Upper lobe of right lung (tissue), 1 donor: ENCODE measurements at regions not wholly inside any gene's neighbourhood (a gene's known extent, or its start where the extent isn't known, plus 50 kb on each side); places are given as distances from the start of the nearest gene placed in this dataset.

Source experiments
- ATAC-seq: fragments of 200-7000 bp; cut with Tn5 transposase; one replicate; pipeline ENCODE4 v1.9.1; 2020; ENCODE audit warnings: mild to moderate bottlenecking, moderate library complexity
- DNase-seq: peaks from one replicate; pipeline ENCODE4 v3.0.0-alpha.2; 2020
- H3K27ac ChIP-seq: fragments of 200-600 bp; one replicate; pipeline ENCODE4 v1.8.0; 2022
- H3K27me3 ChIP-seq: fragments of 200-600 bp; one replicate; pipeline ENCODE4 v1.8.0; 2022; ENCODE audit warnings: mild to moderate bottlenecking
- H3K36me3 ChIP-seq: fragments of 200-600 bp; one replicate; pipeline ENCODE4 v1.8.0; 2022
- H3K4me1 ChIP-seq: fragments of 200-600 bp; one replicate; pipeline ENCODE4 v1.8.0; 2022
- H3K4me3 ChIP-seq: fragments of 200-600 bp; one replicate; pipeline ENCODE4 v1.8.0; 2022; ENCODE audit warnings: mild to moderate bottlenecking
- H3K9me3 ChIP-seq: fragments of 200-600 bp; one replicate; pipeline ENCODE4 v1.8.0; 2022
- intact Hi-C: fragments of 100-400 bp; cut with DNase I; formaldehyde crosslinking; loops from one replicate; pipeline ENCODE4 v1.11.0; 2022
- TF ChIP-seq, protein P1 (sequence below): fragments of 200-600 bp; IDR thresholded peaks from one replicate; pipeline ENCODE4 v1.8.0; 2022; ENCODE audit warnings: antibody characterized with exemption
- donor health status: DM: no; HTN: yes; CAD: no; lungs with severe emphysema.

DNA sequence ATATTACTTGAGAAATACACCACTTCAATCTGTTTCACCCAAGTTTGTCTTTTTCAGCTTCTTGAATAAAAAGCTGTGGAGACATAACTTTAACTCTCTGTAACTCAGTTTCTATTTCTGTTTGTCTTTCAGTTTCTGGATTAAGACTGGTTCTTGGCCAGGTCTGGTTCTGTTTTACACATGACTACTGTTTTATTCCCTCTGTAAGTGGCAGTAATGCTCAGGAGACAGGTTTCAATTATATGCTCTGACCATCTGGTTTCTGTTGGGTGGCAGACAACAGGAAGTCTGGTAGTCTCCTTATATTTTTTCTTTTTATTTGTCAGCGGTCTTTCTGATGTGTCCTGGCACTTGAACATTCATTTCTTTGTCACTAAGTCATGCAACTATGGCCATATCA is 102.9 kb downstream of the RPS29 start:
- no peaks in the 10 kb centered on the region for H3K4me1 ChIP-seq
- TF ChIP-seq, protein P1, sequence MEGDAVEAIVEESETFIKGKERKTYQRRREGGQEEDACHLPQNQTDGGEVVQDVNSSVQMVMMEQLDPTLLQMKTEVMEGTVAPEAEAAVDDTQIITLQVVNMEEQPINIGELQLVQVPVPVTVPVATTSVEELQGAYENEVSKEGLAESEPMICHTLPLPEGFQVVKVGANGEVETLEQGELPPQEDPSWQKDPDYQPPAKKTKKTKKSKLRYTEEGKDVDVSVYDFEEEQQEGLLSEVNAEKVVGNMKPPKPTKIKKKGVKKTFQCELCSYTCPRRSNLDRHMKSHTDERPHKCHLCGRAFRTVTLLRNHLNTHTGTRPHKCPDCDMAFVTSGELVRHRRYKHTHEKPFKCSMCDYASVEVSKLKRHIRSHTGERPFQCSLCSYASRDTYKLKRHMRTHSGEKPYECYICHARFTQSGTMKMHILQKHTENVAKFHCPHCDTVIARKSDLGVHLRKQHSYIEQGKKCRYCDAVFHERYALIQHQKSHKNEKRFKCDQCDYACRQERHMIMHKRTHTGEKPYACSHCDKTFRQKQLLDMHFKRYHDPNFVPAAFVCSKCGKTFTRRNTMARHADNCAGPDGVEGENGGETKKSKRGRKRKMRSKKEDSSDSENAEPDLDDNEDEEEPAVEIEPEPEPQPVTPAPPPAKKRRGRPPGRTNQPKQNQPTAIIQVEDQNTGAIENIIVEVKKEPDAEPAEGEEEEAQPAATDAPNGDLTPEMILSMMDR = no peak
- DNase-seq (no peak), ATAC-seq (no peak)
- H3K27ac ChIP-seq = no peak overlapping the region
- H3K27me3 ChIP-seq = no peaks in the 10 kb centered on the region
- H3K4me3 ChIP-seq = no peak overlapping the region
- H3K9me3 ChIP-seq = no peaks in the 10 kb centered on the region
- H3K36me3 ChIP-seq = no peaks in the 10 kb centered on the region
- intact Hi-C loops = no loop called here

DNA sequence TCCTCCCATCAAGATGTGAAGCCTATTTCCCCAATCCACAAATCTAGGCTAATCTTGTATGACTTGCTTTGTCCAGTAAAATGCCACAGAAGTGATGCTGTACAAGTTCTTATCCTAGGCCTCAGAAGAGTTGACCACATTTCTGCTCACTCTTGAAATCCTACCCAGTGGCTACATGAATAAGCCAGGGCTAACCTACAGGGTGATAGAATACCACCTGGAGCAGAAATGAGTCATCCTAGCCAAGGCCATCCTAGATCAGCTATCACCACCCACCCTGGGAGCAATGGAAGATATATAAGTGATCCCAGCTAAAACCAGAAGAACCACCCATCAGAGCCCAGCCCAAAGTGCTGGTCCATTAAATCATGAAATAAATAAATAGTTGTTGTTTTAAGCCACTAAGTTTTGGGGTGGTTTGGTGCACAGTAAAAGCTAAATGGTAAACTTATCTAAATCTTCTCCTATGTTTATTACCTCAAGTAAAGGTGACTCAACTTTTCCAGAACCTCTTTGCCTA is 105.1 kb downstream of the RPS29 start:
- H3K9me3 ChIP-seq = no peaks in the 10 kb centered on the region
- TF ChIP-seq, protein P1 = no peak
- H3K4me1 ChIP-seq = no peaks in the 10 kb centered on the region
- H3K27ac ChIP-seq = no peak overlapping the region
- intact Hi-C loops = no loop called here
- H3K4me3 ChIP-seq = no peak overlapping the region
- ATAC-seq (no peak), DNase-seq (no peak)
- H3K27me3 ChIP-seq = no peaks in the 10 kb centered on the region
- no peaks in the 10 kb centered on the region for H3K36me3 ChIP-seq

DNA sequence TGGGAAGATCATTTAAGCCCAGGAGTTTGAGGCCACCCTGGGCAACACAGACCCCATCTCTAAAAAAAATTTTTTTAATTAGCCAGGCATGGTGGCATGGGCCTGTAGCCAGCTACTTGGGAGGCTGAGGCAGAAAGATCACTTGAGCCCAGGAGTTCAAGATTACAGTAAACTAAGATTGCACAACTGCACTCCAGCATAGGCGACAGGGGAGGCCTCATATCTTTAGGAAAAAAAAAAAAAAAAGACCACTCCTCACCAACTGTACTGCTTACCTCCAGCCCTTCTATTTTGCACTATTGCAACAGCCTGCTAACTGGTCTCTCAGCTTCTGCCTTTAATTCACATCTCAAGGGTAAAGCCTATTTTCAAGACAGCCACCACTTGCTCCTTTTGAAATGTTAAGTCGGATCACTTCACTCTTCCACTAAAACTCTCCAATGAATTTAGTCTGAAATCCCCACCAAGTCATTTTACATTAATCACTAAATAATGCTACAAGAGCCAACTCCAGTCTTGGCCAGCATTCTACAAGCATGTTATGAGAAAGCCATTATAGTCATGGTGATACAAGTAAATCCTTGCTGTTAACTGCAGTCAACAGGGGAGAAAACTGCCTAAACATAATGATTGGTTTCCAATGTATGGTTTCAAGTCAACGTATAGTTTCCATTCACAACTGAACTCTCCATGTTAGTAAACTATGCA is 106.0 kb downstream of the RPS29 start:
- Histone ChIP-seq H3K4me3 (no peak overlapping the region), H3K27me3 (no peaks in the 10 kb centered on the region), H3K4me1 (no peaks in the 10 kb centered on the region), H3K36me3 (no peaks in the 10 kb centered on the region), H3K9me3 (no peaks in the 10 kb centered on the region), H3K27ac (peak overlapping the region; percentile 34)
- DNase-seq = no peak
- intact Hi-C loops = no loop called here
- TF ChIP-seq, protein P1 = no peak
- ATAC-seq = peak; percentile 50

DNA sequence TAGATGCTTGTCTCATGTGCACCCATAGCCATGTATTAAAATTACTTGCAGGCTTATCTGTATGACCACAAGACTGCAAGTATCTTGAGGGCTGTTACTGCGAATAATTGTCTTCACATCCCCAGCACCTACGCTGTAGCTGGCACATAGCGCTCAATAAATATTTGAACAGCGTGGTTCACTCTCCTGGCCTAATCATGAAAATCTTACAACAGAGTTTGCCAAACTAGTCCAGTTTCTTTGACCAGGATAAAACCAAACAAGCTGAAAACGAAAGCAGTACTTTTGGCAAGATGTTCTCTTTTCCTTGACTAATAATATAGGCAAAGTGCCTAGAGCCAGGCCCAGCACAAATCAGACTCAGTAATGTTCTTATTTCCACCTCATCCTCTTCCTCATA is 106.7 kb downstream of the RPS29 start:
- H3K27ac ChIP-seq = peak overlapping the region; percentile 34
- no peaks in the 10 kb centered on the region for H3K4me1 ChIP-seq
- H3K4me3 ChIP-seq = no peak overlapping the region
- H3K27me3 ChIP-seq = no peaks in the 10 kb centered on the region
- no peaks in the 10 kb centered on the region for H3K36me3 ChIP-seq
- intact Hi-C loops = no loop called here
- TF ChIP-seq, protein P1 = no peak
- ATAC-seq (peak; percentile 90), DNase-seq (no peak)
- H3K9me3 ChIP-seq = no peaks in the 10 kb centered on the region

DNA sequence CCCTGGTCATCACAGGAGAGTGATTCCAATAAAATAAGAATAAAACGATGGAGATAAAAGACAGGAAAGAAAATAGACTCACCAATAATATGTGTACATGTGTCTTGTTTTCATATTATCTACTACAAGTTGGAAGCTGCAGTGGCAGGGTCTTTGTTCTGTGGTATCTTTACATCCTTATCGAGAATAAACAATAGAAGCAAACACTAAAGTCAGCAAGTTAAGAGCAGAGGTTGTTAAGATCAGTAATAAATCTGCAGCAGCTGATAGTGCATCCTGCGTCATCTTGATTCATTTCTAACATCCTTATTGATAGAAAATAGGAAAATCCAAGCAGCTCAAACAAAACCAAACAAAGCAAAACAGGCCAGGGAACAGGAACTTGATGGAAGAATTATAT is 107.4 kb downstream of the RPS29 start:
- H3K27me3 ChIP-seq = no peaks in the 10 kb centered on the region
- DNase-seq = no peak
- no peak overlapping the region for H3K4me3 ChIP-seq
- TF ChIP-seq, protein P1 = no peak
- H3K4me1 ChIP-seq = no peaks in the 10 kb centered on the region
- ATAC-seq = no peak
- intact Hi-C loops = no loop called here
- no peaks in the 10 kb centered on the region for H3K36me3 ChIP-seq
- H3K9me3 ChIP-seq = no peaks in the 10 kb centered on the region
- no peak overlapping the region for H3K27ac ChIP-seq

DNA sequence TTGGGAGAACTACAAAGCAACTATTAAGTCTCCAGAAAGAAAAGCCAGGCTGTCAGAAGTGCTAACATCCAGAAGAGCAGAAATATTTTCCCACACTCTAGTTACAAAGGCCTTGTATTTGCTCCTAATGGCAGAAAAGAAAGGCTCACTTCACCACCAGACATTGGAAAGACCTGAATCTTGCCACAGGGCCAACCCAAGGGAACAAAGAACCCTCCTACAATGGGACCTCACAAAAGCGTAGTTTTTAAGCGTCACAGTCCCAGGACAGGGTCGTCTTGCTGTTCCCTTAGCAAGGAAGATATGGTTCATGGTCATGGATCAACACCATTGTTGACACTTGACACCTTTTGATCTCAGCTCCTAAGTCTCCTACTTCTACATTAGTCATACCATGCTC is 119.1 kb downstream of the RPS29 start:
- intact Hi-C loops = no loop called here
- TF ChIP-seq, protein P1 = no peak
- no peaks in the 10 kb centered on the region for H3K27me3 ChIP-seq
- no peak overlapping the region for H3K4me3 ChIP-seq
- H3K27ac ChIP-seq = no peak overlapping the region
- no peak for DNase-seq
- H3K4me1 ChIP-seq = no peaks in the 10 kb centered on the region
- no peaks in the 10 kb centered on the region for H3K9me3 ChIP-seq
- no peaks in the 10 kb centered on the region for H3K36me3 ChIP-seq
- ATAC-seq = no peak
